ENCODE measurements at regions not wholly inside any gene's neighbourhood (a gene's known extent, or its start where the extent isn't known, plus 50 kb on each side); places are given as distances from the start of the nearest gene placed in this dataset.

DNA sequence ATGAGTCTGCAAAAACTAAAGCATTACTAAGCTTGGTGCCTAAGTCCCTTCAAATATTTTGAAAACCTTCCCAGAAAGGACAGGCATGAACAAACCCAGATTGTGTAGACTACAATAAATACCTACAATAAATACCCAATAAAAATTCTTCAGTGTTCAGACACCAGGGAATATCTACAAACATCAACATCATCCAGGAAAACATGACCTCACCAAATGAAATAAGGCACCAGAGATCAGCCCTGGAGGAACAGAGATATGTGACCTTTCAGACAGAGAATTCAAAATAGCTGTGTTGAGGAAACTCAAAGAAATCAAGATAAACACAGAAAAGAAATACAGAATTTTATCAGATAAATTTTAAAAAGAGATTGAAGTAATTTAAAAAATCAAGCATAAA is 57.8 kb upstream of the NLRP2B start:
- TF ChIP-seq, protein P1, sequence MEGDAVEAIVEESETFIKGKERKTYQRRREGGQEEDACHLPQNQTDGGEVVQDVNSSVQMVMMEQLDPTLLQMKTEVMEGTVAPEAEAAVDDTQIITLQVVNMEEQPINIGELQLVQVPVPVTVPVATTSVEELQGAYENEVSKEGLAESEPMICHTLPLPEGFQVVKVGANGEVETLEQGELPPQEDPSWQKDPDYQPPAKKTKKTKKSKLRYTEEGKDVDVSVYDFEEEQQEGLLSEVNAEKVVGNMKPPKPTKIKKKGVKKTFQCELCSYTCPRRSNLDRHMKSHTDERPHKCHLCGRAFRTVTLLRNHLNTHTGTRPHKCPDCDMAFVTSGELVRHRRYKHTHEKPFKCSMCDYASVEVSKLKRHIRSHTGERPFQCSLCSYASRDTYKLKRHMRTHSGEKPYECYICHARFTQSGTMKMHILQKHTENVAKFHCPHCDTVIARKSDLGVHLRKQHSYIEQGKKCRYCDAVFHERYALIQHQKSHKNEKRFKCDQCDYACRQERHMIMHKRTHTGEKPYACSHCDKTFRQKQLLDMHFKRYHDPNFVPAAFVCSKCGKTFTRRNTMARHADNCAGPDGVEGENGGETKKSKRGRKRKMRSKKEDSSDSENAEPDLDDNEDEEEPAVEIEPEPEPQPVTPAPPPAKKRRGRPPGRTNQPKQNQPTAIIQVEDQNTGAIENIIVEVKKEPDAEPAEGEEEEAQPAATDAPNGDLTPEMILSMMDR (conservative IDR thresholded peaks at IDR 0.05; ENCODE audit: low read depth, low read length) = no peak
- TF ChIP-seq RAD21 (IDR thresholded peaks at IDR 0.05; ENCODE audit: low read length) (no peak), CHD1 (IDR thresholded peaks at IDR 0.05; ENCODE audit: low read depth, low read length) (no peak), POLR2A (IDR thresholded peaks at IDR 0.05; ENCODE audit: low read depth, low read length) (no peak), MAFK (IDR thresholded peaks at IDR 0.05; ENCODE audit: low read depth, low read length) (no peak)
